Mesothelial cell of epicardium (in vitro differentiated cells): ENCODE measurements at regions not wholly inside any gene's neighbourhood (a gene's known extent, or its start where the extent isn't known, plus 50 kb on each side); places are given as distances from the start of the nearest gene placed in this dataset.
"Not testable (repeated sequence)": the region's sequence is repeated elsewhere in the genome, so short reads cannot be mapped to it uniquely, and the experiment has no call there.

Experiments
- DNase-seq, 2 experiments: peaks; one replicate each; pipeline ENCODE4 v3.0.0; 2021; ENCODE audit warnings: low spot score in 2 of 2; ENCODE audit not compliant: unreplicated experiment in 2 of 2
- H3K27ac Mint-ChIP-seq: 2 replicates; pipeline ENCODE4 v1.8.0; 2021; ENCODE audit warnings: mixed read lengths
- H3K27me3 Mint-ChIP-seq: 2 replicates; pipeline ENCODE4 v1.8.0; 2021; ENCODE audit warnings: low read depth, mixed read lengths
- H3K36me3 Mint-ChIP-seq: 2 replicates; pipeline ENCODE4 v1.8.0; 2021; ENCODE audit warnings: mixed read lengths
- H3K4me1 Mint-ChIP-seq: 2 replicates; pipeline ENCODE4 v1.8.0; 2021; ENCODE audit warnings: mixed read lengths
- H3K4me3 Mint-ChIP-seq: 2 replicates; pipeline ENCODE4 v1.8.0; 2021; ENCODE audit warnings: mild to moderate bottlenecking, moderate library complexity, mixed read lengths
- H3K9me3 Mint-ChIP-seq: 2 replicates; pipeline ENCODE4 v1.8.0; 2021; ENCODE audit warnings: mixed read lengths
- TF ChIP-seq, protein P1 (sequence below): fragments of 200-600 bp; sonication (generic); IDR thresholded peaks from one replicate; pipeline ENCODE4 v1.5.0; 2021; ENCODE audit warnings: antibody characterized with exemption; ENCODE audit not compliant: unreplicated experiment

DNA sequence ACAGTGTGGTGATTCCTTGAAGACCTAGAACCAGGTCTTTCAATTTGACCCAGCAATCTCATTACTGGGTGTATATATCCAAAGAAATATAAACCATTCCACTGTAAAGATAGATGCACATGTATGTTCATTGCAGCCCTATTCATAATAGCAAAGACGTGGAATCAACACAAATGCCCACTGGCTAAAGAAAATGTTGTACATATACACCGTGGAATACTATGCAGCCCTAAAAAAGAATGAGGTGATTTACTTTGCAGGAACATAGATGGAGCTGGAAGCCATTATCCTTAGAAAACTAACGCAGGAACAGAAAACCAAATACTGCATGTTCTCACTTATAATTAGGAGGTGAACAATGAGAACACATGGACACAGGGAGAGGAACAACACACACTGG, 278.0 kb upstream of the KCND2 start:
- TF ChIP-seq, protein P1, sequence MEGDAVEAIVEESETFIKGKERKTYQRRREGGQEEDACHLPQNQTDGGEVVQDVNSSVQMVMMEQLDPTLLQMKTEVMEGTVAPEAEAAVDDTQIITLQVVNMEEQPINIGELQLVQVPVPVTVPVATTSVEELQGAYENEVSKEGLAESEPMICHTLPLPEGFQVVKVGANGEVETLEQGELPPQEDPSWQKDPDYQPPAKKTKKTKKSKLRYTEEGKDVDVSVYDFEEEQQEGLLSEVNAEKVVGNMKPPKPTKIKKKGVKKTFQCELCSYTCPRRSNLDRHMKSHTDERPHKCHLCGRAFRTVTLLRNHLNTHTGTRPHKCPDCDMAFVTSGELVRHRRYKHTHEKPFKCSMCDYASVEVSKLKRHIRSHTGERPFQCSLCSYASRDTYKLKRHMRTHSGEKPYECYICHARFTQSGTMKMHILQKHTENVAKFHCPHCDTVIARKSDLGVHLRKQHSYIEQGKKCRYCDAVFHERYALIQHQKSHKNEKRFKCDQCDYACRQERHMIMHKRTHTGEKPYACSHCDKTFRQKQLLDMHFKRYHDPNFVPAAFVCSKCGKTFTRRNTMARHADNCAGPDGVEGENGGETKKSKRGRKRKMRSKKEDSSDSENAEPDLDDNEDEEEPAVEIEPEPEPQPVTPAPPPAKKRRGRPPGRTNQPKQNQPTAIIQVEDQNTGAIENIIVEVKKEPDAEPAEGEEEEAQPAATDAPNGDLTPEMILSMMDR: no peak
- H3K36me3 Mint-ChIP-seq: no peaks in the 10 kb centered on the region
- no peak overlapping the region for H3K27ac Mint-ChIP-seq

DNA sequence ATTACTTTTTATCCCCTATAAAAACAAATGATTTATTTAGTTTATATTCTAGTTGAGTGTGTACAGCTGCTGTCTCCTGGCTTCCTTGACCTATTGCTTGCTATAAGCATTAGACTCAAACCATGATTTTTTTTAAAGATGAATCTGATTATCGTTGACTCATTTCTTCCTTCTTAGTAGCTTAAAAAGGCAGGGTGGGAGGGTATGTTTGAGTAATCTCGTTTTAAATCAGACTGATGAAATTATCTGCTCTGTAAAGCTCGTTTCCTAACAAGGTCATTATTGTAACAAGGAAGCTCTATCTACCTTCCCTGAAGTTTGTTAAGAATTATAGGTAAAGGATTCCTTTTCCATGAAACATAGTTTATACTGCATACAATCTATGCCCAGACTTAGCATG, 276.3 kb upstream of the KCND2 start:
- Mint-ChIP-seq H3K27me3 (no peaks in the 10 kb centered on the region), H3K36me3 (no peaks in the 10 kb centered on the region), H3K4me3 (no peak overlapping the region), H3K27ac (no peak overlapping the region), H3K4me1 (no peaks in the 10 kb centered on the region), H3K9me3 (peaks cover 26% of the 10 kb centered on the region)
- no peak for DNase-seq
- TF ChIP-seq, protein P1: no peak

More for the DNA sequence above, 278.0 kb upstream of the KCND2 start:
- Mint-ChIP-seq H3K9me3 (peaks cover 36% of the 10 kb centered on the region), H3K4me1 (no peaks in the 10 kb centered on the region), H3K27me3 (no peaks in the 10 kb centered on the region), H3K4me3 (no peak overlapping the region)
- no peak for DNase-seq

DNA sequence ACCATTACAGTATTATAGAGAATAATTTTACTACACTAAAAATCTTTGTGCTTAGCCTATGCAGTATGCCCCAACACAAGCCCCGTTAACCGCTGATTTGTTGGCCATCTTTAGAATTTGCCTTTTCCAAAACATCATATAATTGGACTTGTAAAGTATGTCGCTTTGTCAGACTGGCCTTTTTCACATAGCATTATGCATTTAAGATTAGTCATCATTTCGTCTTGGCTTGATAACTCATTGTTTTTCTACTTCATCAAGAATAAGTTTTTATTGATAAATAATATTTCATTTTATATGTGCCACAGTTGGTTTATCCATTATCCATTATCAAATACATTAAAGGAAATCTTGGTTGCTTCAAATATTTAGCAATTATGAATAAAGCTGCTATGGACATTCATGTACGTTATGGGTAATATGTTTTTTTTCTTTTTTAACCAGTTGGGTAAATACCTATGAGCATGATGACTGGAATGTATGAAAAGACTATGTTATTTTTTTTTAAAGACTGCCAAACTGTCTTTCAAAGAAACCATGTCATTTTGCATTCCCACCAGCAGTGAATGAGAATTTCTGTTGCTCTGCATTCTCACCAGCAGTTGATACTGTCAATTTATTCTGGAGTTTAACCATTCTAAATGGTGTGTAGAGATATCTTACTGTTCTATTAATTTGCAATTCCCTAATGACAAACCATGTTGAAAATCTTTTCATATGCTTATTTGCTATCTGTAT, 273.1 kb upstream of the KCND2 start:
- Mint-ChIP-seq H3K27me3 (no peaks in the 10 kb centered on the region), H3K4me3 (no peak overlapping the region), H3K9me3 (peaks cover 7% of the 10 kb centered on the region), H3K36me3 (no peaks in the 10 kb centered on the region), H3K27ac (no peak overlapping the region), H3K4me1 (no peaks in the 10 kb centered on the region)
- TF ChIP-seq, protein P1: no peak
- no peak for DNase-seq

DNA sequence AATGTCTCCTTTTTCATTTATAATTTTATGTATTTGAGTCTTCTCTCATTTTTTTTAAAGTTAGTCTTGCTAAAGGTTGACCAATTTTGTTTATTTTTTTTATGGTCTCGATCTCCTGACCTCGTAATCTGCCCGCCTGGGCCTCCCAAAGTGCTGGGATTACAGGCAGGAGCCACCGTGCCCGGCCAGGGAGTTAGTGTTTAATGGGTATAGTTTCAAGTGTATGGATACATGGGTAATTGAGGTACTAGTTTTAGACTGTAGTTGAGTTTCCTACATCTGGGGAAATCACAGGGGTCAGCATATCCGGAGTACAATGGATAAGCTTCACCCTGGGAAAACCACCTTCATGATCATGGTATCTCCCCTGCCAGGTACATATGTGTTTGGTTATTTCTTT, 267.3 kb upstream of the KCND2 start:
- no peak for DNase-seq
- no peaks in the 10 kb centered on the region for H3K4me1 Mint-ChIP-seq
- H3K4me3 Mint-ChIP-seq: no peak overlapping the region
- no peaks in the 10 kb centered on the region for H3K27me3 Mint-ChIP-seq
- TF ChIP-seq, protein P1: no peak
- H3K36me3 Mint-ChIP-seq: no peaks in the 10 kb centered on the region
- H3K9me3 Mint-ChIP-seq: peaks cover 11% of the 10 kb centered on the region
- H3K27ac Mint-ChIP-seq: no peak overlapping the region

DNA sequence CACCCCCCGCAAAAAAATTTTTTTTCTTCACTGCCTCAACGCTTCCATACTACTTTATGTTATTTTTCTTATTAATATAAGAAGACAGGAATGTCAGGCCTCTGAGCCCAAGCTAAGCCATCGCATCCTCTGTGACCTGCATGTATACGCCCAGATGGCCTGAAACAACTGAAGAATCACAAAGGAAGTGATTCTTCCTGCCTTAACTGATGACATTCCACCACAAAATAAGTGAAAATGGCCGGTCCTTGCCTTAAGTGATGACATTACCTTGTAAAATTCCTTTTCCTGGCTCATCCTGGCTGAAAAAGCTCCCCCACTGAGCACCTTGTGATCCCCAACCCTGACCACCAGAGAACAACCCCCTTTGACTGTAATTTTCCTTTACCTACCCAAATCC, 258.7 kb upstream of the KCND2 start:
- not testable (repeated sequence) for H3K27ac Mint-ChIP-seq, DNase-seq, H3K9me3 Mint-ChIP-seq, H3K27me3 Mint-ChIP-seq, H3K4me1 Mint-ChIP-seq, H3K36me3 Mint-ChIP-seq, H3K4me3 Mint-ChIP-seq

DNA sequence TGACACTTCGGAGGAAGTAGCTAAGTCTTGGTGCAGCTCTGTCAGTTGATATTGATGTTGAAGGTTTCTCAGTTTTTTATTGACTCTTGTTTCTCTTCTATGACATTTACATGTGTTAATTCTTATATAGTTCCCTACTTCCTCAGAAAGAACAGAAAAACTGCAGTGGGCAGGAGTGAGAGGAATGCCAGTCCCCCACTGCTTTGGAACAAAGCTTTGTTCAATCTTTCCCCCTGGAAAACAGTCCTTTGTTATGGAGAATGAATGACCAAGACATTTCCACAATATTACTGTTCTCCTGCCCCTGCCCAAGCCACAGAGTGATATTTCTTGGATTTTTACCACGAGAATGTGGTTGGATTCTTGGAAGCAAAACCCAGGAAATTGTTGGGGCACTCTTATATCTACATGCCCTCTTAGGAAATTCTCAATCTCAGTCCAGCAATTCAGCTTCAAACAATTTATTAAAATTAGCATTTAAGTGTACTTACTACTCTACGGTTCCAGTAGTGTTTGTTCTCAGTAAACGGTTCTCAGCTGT, 258.0 kb upstream of the KCND2 start:
- peaks cover 7% of the 10 kb centered on the region for H3K9me3 Mint-ChIP-seq
- H3K36me3 Mint-ChIP-seq: no peaks in the 10 kb centered on the region
- no peaks in the 10 kb centered on the region for H3K4me1 Mint-ChIP-seq
- H3K27ac Mint-ChIP-seq: no peak overlapping the region
- no peak for DNase-seq
- TF ChIP-seq, protein P1: no peak
- no peaks in the 10 kb centered on the region for H3K27me3 Mint-ChIP-seq
- H3K4me3 Mint-ChIP-seq: no peak overlapping the region
